ENCODE measurements at regions not wholly inside any gene's neighbourhood (a gene's known extent, or its start where the extent isn't known, plus 50 kb on each side); places are given as distances from the start of the nearest gene placed in this dataset.

DNA sequence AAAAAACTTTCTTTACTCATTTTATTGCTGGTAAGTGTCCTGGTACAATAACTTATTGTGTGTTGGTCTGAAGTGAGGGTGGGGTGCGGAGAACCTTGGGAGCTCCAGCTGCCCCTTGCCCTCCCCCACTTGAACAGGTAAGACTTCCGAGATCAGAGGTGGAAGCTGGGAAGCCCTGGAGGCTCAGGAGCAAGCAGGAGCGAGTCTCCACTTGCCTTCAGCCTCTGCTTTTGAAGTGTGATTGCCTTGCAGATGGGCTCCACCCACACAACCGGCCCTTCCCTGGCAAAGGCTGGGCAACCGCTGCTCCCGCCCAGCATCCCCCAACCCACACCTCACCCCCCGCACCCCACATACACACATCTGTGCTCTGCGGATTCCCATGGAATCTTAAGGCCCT, 179.6 kb downstream of the TFAP2C start:
- no peaks in the 10 kb centered on the region for H3K27me3 ChIP-seq
- WGBS (ENCODE audit: insufficient coverage, low coverage, low lambda C conversion rate, missing lambda C conversion rate), result 30% methylated on average over 5 of the region's 8 CpGs
- intact Hi-C loops (cut with DNase I), result no loop called here
- H3K27ac ChIP-seq, result no peak overlapping the region
- H3K4me1 ChIP-seq, result no peaks in the 10 kb centered on the region
- DNase-seq (peak in 1 of 3 donors; percentile 25), ATAC-seq (no peak)
- no peaks in the 10 kb centered on the region for H3K9me3 ChIP-seq
- no peaks in the 10 kb centered on the region for H3K36me3 ChIP-seq
- no peak for TF ChIP-seq POLR2A (IDR thresholded peaks at IDR 0.05)
- TF ChIP-seq, protein P1, sequence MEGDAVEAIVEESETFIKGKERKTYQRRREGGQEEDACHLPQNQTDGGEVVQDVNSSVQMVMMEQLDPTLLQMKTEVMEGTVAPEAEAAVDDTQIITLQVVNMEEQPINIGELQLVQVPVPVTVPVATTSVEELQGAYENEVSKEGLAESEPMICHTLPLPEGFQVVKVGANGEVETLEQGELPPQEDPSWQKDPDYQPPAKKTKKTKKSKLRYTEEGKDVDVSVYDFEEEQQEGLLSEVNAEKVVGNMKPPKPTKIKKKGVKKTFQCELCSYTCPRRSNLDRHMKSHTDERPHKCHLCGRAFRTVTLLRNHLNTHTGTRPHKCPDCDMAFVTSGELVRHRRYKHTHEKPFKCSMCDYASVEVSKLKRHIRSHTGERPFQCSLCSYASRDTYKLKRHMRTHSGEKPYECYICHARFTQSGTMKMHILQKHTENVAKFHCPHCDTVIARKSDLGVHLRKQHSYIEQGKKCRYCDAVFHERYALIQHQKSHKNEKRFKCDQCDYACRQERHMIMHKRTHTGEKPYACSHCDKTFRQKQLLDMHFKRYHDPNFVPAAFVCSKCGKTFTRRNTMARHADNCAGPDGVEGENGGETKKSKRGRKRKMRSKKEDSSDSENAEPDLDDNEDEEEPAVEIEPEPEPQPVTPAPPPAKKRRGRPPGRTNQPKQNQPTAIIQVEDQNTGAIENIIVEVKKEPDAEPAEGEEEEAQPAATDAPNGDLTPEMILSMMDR (IDR thresholded peaks at IDR 0.05), result no peak
- no peak overlapping the region for H3K4me3 ChIP-seq

DNA sequence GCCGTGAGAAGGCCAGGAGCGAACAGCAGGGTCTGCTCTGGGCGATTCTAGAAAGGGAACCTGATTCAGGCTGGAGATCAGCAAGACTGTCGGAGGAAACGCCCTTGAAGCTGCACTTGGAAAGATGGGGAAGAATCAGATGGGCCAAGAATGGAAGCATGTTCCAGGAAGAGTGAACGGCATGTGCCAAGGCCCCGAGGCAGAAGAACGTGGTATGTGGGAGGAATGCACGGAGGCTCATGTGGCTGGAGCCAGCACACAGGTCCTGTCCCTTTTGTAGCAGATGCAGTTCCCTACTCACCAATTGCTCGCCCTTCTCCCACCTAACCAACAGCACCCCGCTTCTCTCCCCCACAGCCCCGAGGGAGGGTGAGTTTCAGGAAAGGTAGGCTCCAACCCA, 180.6 kb downstream of the TFAP2C start:
- intact Hi-C loops (cut with DNase I), result no loop called here
- 86% methylated on average over 9 of the region's 12 CpGs for WGBS (ENCODE audit: insufficient coverage, low coverage, low lambda C conversion rate, missing lambda C conversion rate)
- H3K36me3 ChIP-seq, result no peaks in the 10 kb centered on the region
- no peak overlapping the region for H3K27ac ChIP-seq
- no peaks in the 10 kb centered on the region for H3K9me3 ChIP-seq
- no peaks in the 10 kb centered on the region for H3K4me1 ChIP-seq
- no peaks in the 10 kb centered on the region for H3K27me3 ChIP-seq
- no peak for ATAC-seq
- no peak overlapping the region for H3K4me3 ChIP-seq
- peak in 1 of 3 donors; percentile 15 for DNase-seq
- TF ChIP-seq POLR2A (IDR thresholded peaks at IDR 0.05), result no peak
- TF ChIP-seq, protein P1 (IDR thresholded peaks at IDR 0.05), result no peak

DNA sequence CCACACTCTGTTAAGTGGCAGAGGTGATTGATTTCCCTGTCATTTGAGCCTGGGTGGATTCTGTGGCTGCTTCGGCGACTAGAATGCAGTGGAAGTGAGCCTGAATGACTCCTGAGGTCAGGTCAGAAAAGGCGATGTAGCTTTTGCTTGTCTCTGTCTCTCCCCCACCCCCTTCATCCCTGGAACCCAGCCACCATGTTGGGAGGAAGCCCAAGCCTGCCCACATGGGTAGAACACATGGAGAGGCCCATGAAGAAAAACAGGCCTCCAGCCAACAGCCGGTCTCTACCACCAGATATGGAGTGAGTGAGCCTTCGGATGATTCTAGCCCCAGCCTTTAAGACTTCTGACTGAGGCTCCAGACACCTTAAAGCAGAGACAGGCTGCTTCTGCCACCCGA, 181.0 kb downstream of the TFAP2C start:
- Histone ChIP-seq H3K27ac (no peak overlapping the region), H3K4me3 (no peak overlapping the region), H3K27me3 (no peaks in the 10 kb centered on the region), H3K36me3 (no peaks in the 10 kb centered on the region), H3K4me1 (no peaks in the 10 kb centered on the region), H3K9me3 (no peaks in the 10 kb centered on the region)
- intact Hi-C loops (cut with DNase I), result no loop called here
- no peak for TF ChIP-seq POLR2A (IDR thresholded peaks at IDR 0.05)
- TF ChIP-seq, protein P1 (IDR thresholded peaks at IDR 0.05), result no peak
- DNase-seq, result peak in 1 of 3 donors; percentile 17
- no peak for ATAC-seq
- WGBS (ENCODE audit: insufficient coverage, low coverage, low lambda C conversion rate, missing lambda C conversion rate), result 66% methylated on average over 4 of the region's 6 CpGs

DNA sequence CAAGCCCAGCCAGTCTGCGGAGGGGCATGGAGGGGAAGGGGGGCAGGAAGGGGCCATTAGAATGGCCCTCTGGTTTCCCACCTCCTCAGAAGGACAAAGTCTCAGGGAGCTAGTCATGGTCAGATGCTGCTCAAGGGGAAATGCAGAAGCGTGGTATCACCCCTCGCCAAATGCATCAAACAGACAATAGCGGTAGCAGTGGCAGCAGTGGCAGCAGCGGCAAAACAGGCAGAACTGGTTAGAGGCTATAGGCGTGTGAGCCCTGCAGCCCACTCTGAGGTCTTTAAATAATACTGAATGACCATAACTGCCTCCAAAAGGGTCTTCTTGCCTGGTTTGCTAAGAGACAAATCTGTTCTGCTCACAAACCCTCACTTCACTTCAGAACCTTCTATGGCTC, 186.7 kb downstream of the TFAP2C start:
- no peak overlapping the region for H3K4me3 ChIP-seq
- H3K36me3 ChIP-seq, result no peaks in the 10 kb centered on the region
- no peak overlapping the region for H3K27ac ChIP-seq
- no peak for TF ChIP-seq POLR2A (IDR thresholded peaks at IDR 0.05)
- TF ChIP-seq, protein P1 (IDR thresholded peaks at IDR 0.05), result no peak
- 80% methylated on average over 2 of the region's 6 CpGs for WGBS (ENCODE audit: insufficient coverage, low coverage, low lambda C conversion rate, missing lambda C conversion rate)
- ATAC-seq (no peak), DNase-seq (peak in 1 of 3 donors; percentile 11)
- H3K27me3 ChIP-seq, result no peaks in the 10 kb centered on the region
- no peaks in the 10 kb centered on the region for H3K9me3 ChIP-seq
- intact Hi-C loops (cut with DNase I), result no loop called here
- H3K4me1 ChIP-seq, result no peaks in the 10 kb centered on the region

DNA sequence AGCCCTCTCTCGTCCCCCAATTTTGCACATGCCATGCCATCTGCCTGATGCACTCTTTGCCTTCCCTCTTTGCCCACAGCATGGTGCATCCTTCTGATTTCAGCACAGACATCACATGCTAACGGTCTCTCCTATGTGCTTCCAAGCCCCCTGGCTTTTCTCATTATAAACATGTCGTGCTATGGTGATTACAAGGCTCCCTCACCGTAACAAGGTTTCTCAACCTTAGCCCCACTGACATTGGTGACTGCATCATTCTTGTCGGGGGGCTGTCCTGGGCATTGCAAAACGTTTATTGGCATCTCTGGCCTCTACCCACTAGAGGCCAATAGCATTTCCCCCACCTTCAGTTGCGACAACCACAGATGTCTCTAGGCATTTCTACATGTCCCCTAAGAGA, 187.2 kb downstream of the TFAP2C start:
- Histone ChIP-seq H3K4me1 (no peaks in the 10 kb centered on the region), H3K27ac (no peak overlapping the region), H3K9me3 (no peaks in the 10 kb centered on the region), H3K27me3 (no peaks in the 10 kb centered on the region), H3K4me3 (no peak overlapping the region), H3K36me3 (no peaks in the 10 kb centered on the region)
- DNase-seq (peak in 1 of 3 donors; percentile 0), ATAC-seq (no peak)
- intact Hi-C loops (cut with DNase I), result no loop called here
- TF ChIP-seq, protein P1 (IDR thresholded peaks at IDR 0.05), result no peak
- no peak for TF ChIP-seq POLR2A (IDR thresholded peaks at IDR 0.05)
- WGBS (ENCODE audit: insufficient coverage, low coverage, low lambda C conversion rate, missing lambda C conversion rate), result 37% methylated on average over 7 of the region's 7 CpGs

Data from right lobe of liver (tissue), 6 donors.